PC-3 (cell line): ENCODE measurements at regions not wholly inside any gene's neighbourhood (a gene's known extent, or its start where the extent isn't known, plus 50 kb on each side); places are given as distances from the start of the nearest gene placed in this dataset.
A peak's percentile ranks its signal among the peaks of the same experiment; 100 is the strongest.

Source experiments
- ATAC-seq: fragments of 200-7000 bp; cut with Tn5 transposase; 2 replicates; pipeline ENCODE4 v1.9.1; 2020; ENCODE audit warnings: mild to moderate bottlenecking, moderate library complexity
- BruUV-seq: library from RNA; stranded (reverse); fragments of 400-500 nt; replicated peaks from 2 replicates; lab custom pipeline; 2021; lab: Mats Ljungman, UMichigan
- CTCF ChIA-PET: fragments of 300-600 bp; sonication (Branson Sonifier 250); formaldehyde crosslinking; loops from one replicate; lab custom pipeline; 2022; ENCODE audit warnings: antibody characterized with exemption; lab: Charles Lee
- POLR2A ChIA-PET: fragments of 300-600 bp; sonication (Branson Sonifier 250); formaldehyde crosslinking; loops from one replicate; lab custom pipeline; 2022; ENCODE audit warnings: antibody characterized with exemption; ENCODE audit not compliant: unreplicated experiment; lab: Charles Lee
- DNase-seq: peaks from one replicate; pipeline ENCODE4 v3.0.0-alpha.2; 2015
- H2AFZ ChIP-seq: fragments of 300-600 bp; sonication (generic); 2 replicates; pipeline ENCODE4 v1.6.0; 2016; ENCODE audit warnings: antibody characterized with exemption, low read length
- H3F3A ChIP-seq: fragments of 300-600 bp; sonication (generic); one replicate; pipeline ENCODE4 v1.6.0; 2017; ENCODE audit warnings: antibody characterized with exemption, low read length, control low read depth, mild to moderate bottlenecking; ENCODE audit not compliant: unreplicated experiment
- H3K27ac ChIP-seq: fragments of 300-600 bp; sonication (generic); 2 replicates; pipeline ENCODE4 v1.5.1; 2016; ENCODE audit warnings: mild to moderate bottlenecking, low read length
- H3K27me3 ChIP-seq: fragments of 300-600 bp; sonication (generic); 2 replicates; pipeline ENCODE4 v1.6.1; 2016; ENCODE audit warnings: low read length, mixed read lengths
- H3K36me3 ChIP-seq: fragments of 300-600 bp; sonication (generic); 2 replicates; pipeline ENCODE4 v1.6.1; 2016; ENCODE audit warnings: low read depth, mixed run types, low read length, mixed read lengths
- H3K4me1 ChIP-seq: fragments of 300-600 bp; sonication (generic); 2 replicates; pipeline ENCODE4 v1.5.1; 2016; ENCODE audit warnings: low read length; ENCODE audit not compliant: insufficient read depth
- H3K4me2 ChIP-seq: fragments of 300-600 bp; sonication (generic); 2 replicates; pipeline ENCODE4 v1.6.0; 2016; ENCODE audit warnings: low read length
- H3K4me3 ChIP-seq: fragments of 300-600 bp; sonication (generic); 2 replicates; pipeline ENCODE4 v1.5.1; 2016; ENCODE audit warnings: mild to moderate bottlenecking, low read length, mixed read lengths
- H3K79me2 ChIP-seq: fragments of 300-600 bp; sonication (generic); 2 replicates; pipeline ENCODE4 v1.6.1; 2017; ENCODE audit warnings: low read length, mixed read lengths
- H3K9ac ChIP-seq: fragments of 300-600 bp; sonication (generic); 2 replicates; pipeline ENCODE4 v1.6.0; 2016; ENCODE audit warnings: mild to moderate bottlenecking, low read length
- H3K9me2 ChIP-seq: fragments of 300-600 bp; sonication (generic); replicated peaks from 2 replicates; pipeline ENCODE4 v1.6.1; 2016; ENCODE audit warnings: mixed run types, low read length, mixed read lengths
- H3K9me3 ChIP-seq: fragments of 300-600 bp; sonication (generic); 2 replicates; pipeline ENCODE4 v1.6.1; 2016; ENCODE audit warnings: low read length, mixed read lengths
- H4K20me1 ChIP-seq: fragments of 300-600 bp; sonication (generic); 2 replicates; pipeline ENCODE4 v1.6.1; 2016; ENCODE audit warnings: low read length, mixed read lengths
- EZH2 ChIP-seq: fragments of 300-600 bp; sonication (generic); IDR thresholded peaks from one replicate; pipeline ENCODE4 v1.6.1; 2017; ENCODE audit warnings: antibody characterized with exemption, mild to moderate bottlenecking, low read length; ENCODE audit not compliant: unreplicated experiment
- EZH2phosphoT487 ChIP-seq: fragments of 300-600 bp; sonication (generic); IDR thresholded peaks from 2 replicates; pipeline ENCODE4 v1.6.1; 2018; ENCODE audit warnings: mild to moderate bottlenecking, antibody characterized with exemption, low read length, borderline replicate concordance
- intact Hi-C: fragments of 100-400 bp; cut with micrococcal nuclease; formaldehyde crosslinking; loops from 2 replicates; pipeline ENCODE4 v1.9.0; 2023
- TF ChIP-seq, protein P1 (sequence below): fragments of 300-600 bp; sonication (generic); conservative IDR thresholded peaks from 2 replicates; pipeline ENCODE4 v1.5.1; 2017; ENCODE audit warnings: antibody characterized with exemption, low read depth, mild to moderate bottlenecking, low read length

DNA sequence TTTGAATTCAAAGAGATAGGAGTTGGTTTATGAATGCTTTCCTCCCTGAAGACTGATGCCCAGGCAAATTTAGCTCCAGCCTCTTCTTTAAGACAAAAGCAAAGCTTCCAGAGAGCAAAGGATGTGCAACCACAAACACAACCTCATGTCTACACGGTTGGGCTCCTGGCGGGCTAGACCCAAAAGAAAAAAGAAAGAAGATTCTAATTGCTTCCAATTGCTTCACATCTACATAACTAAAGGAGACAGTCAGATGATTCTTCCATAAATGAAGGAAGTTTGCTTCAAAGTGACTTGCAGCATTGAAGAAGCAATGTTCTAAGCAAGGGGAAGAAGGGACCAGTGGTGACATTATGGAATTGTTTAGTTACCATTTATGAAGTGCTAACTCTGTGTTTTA, 1603.0 kb upstream of the TENM3 start:
- Histone ChIP-seq H3K79me2 (no peaks in the 10 kb centered on the region), H3K4me3 (no peak overlapping the region), H3K36me3 (no peaks in the 10 kb centered on the region), H4K20me1 (no peaks in the 10 kb centered on the region), H2AFZ (no peak overlapping the region), H3K4me2 (no peak overlapping the region), H3K4me1 (no peaks in the 10 kb centered on the region), H3K9me2 (no peaks in the 10 kb centered on the region), H3K27me3 (peaks cover 15% of the 10 kb centered on the region), H3K9me3 (no peaks in the 10 kb centered on the region), H3K27ac (no peak overlapping the region), H3F3A (no peaks in the 10 kb centered on the region), H3K9ac (no peak overlapping the region)
- CTCF ChIA-PET = no interaction called here
- DNase-seq = no peak
- BruUV-seq = no TSS peak
- TF ChIP-seq EZH2phosphoT487 = no peak
- TF ChIP-seq, protein P1, sequence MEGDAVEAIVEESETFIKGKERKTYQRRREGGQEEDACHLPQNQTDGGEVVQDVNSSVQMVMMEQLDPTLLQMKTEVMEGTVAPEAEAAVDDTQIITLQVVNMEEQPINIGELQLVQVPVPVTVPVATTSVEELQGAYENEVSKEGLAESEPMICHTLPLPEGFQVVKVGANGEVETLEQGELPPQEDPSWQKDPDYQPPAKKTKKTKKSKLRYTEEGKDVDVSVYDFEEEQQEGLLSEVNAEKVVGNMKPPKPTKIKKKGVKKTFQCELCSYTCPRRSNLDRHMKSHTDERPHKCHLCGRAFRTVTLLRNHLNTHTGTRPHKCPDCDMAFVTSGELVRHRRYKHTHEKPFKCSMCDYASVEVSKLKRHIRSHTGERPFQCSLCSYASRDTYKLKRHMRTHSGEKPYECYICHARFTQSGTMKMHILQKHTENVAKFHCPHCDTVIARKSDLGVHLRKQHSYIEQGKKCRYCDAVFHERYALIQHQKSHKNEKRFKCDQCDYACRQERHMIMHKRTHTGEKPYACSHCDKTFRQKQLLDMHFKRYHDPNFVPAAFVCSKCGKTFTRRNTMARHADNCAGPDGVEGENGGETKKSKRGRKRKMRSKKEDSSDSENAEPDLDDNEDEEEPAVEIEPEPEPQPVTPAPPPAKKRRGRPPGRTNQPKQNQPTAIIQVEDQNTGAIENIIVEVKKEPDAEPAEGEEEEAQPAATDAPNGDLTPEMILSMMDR = no peak
- TF ChIP-seq EZH2 = no peak
- POLR2A ChIA-PET = no interaction called here
- intact Hi-C loops = no loop called here
- no peak for ATAC-seq

DNA sequence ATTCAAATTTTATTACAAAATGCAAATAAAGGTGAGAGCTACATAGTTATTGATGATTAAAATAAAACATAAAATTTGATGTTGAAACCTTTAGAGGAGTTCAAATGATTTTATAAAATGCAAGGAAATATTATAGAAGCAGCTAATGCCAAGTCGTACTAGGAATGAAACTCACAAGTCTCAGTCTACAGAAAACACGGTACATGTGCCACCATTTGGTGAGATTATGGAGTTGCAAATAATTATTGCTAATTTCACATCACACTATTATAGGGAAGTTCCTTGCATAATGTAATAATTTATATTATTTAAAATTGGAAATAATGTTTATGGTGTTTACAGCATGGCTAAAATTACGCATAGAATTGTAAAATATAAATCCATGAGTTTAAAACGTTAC, 1601.7 kb upstream of the TENM3 start:
- ATAC-seq (no peak), DNase-seq (peak; percentile 9)
- H3K9me3 ChIP-seq = no peaks in the 10 kb centered on the region
- H2AFZ ChIP-seq = no peak overlapping the region
- H3K9ac ChIP-seq = no peak overlapping the region
- H3K4me2 ChIP-seq = no peak overlapping the region
- no peaks in the 10 kb centered on the region for H4K20me1 ChIP-seq
- H3K79me2 ChIP-seq = no peaks in the 10 kb centered on the region
- intact Hi-C loops = no loop called here
- H3K27ac ChIP-seq = no peak overlapping the region
- H3K4me3 ChIP-seq = no peak overlapping the region
- no TSS peak for BruUV-seq
- CTCF ChIA-PET = no interaction called here
- H3K9me2 ChIP-seq = no peaks in the 10 kb centered on the region
- TF ChIP-seq, protein P1 = no peak
- TF ChIP-seq EZH2 (no peak), EZH2phosphoT487 (no peak)
- H3K27me3 ChIP-seq = peaks cover 11% of the 10 kb centered on the region
- POLR2A ChIA-PET = interaction anchor here (0.7 kb wide), 1 partner anchor 165 kb away, joined by 5 read pairs; no protein-coding TSS in a partner anchor
- no peaks in the 10 kb centered on the region for H3F3A ChIP-seq
- no peaks in the 10 kb centered on the region for H3K36me3 ChIP-seq
- H3K4me1 ChIP-seq = no peaks in the 10 kb centered on the region

DNA sequence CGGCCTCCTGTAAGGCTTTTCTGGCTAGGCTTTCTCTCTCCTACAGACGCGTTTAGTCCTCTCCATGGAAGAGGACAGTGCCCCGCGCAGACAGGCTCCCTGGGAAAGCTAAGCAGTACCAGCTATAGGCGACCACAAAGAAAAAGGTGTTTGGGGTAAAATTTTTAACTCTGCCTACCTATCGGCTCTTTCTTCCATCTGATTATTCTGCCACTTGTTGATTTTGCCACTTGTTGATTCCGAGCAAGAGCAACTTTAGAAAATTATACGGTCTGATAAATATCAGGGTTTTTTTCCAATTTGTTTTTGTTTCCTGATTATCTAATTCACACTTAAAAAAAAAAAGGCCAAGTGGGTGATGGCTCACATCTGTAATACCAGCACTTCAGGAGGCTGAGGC, 1600.5 kb upstream of the TENM3 start:
- intact Hi-C loops = no loop called here
- no peak for DNase-seq
- TF ChIP-seq EZH2phosphoT487 = no peak
- TF ChIP-seq, protein P1 = no peak
- TF ChIP-seq EZH2 = no peak
- H2AFZ ChIP-seq = no peak overlapping the region
- H3K36me3 ChIP-seq = no peaks in the 10 kb centered on the region
- H3K27ac ChIP-seq = no peak overlapping the region
- no peaks in the 10 kb centered on the region for H3K79me2 ChIP-seq
- peaks cover 6% of the 10 kb centered on the region for H3K27me3 ChIP-seq
- CTCF ChIA-PET = no interaction called here
- no TSS peak for BruUV-seq
- no peaks in the 10 kb centered on the region for H3K4me1 ChIP-seq
- H3K4me3 ChIP-seq = no peak overlapping the region
- no peaks in the 10 kb centered on the region for H3F3A ChIP-seq
- H3K9me2 ChIP-seq = no peaks in the 10 kb centered on the region
- no peaks in the 10 kb centered on the region for H4K20me1 ChIP-seq
- no peak for ATAC-seq
- no peak overlapping the region for H3K9ac ChIP-seq
- POLR2A ChIA-PET = no interaction called here
- H3K9me3 ChIP-seq = no peaks in the 10 kb centered on the region
- no peak overlapping the region for H3K4me2 ChIP-seq
